T-helper 1 cell treated with Interleukin-12 subunit alpha and Interleukin-12 subunit beta and Interleukin-4 antibody, amounts not matched to agents 30 μg/mL and 1 μg/mL, for 36 hours (primary cell): ENCODE measurements at regions not wholly inside any gene's neighbourhood (a gene's known extent, or its start where the extent isn't known, plus 50 kb on each side); places are given as distances from the start of the nearest gene placed in this dataset.
"Not testable (repeated sequence)": the region's sequence is repeated elsewhere in the genome, so short reads cannot be mapped to it uniquely, and the experiment has no call there.

Source experiments
- H3K27ac Mint-ChIP-seq: one replicate; pipeline ENCODE4 v1.8.0; 2021; ENCODE audit warnings: mild to moderate bottlenecking, mixed read lengths
- H3K27me3 Mint-ChIP-seq: one replicate; pipeline ENCODE4 v1.8.0; 2021; ENCODE audit warnings: low read depth, mixed read lengths
- H3K36me3 Mint-ChIP-seq: one replicate; pipeline ENCODE4 v1.8.0; 2021; ENCODE audit warnings: low read depth, mixed read lengths
- H3K4me1 Mint-ChIP-seq: one replicate; pipeline ENCODE4 v1.8.0; 2021; ENCODE audit warnings: low read depth, mixed read lengths
- H3K4me3 Mint-ChIP-seq: one replicate; pipeline ENCODE4 v1.8.0; 2021; ENCODE audit warnings: mild to moderate bottlenecking, moderate library complexity, mixed read lengths
- H3K9me3 Mint-ChIP-seq: one replicate; pipeline ENCODE4 v1.8.0; 2021; ENCODE audit warnings: mixed read lengths

- Mint-ChIP-seq H3K9me3 (peaks cover 4% of the 10 kb centered on the region), H3K4me3 (no peak overlapping the region), H3K27me3 (no peaks in the 10 kb centered on the region), H3K4me1 (no peaks in the 10 kb centered on the region), H3K36me3 (no peaks in the 10 kb centered on the region), H3K27ac (no peak overlapping the region)
These were observed 420.1 kb upstream of the ZNF804A start for GRCh38 chr2:184178229-184178628.

GRCh38 chr2:184186436-184186835 is 411.9 kb upstream of the ZNF804A start:
- H3K4me3 Mint-ChIP-seq, result no peak overlapping the region
- H3K4me1 Mint-ChIP-seq, result no peaks in the 10 kb centered on the region
- no peaks in the 10 kb centered on the region for H3K36me3 Mint-ChIP-seq
- H3K9me3 Mint-ChIP-seq, result peaks cover 3% of the 10 kb centered on the region
- no peak overlapping the region for H3K27ac Mint-ChIP-seq
- no peaks in the 10 kb centered on the region for H3K27me3 Mint-ChIP-seq

- no peaks in the 10 kb centered on the region for H3K27me3 Mint-ChIP-seq
- no peaks in the 10 kb centered on the region for H3K36me3 Mint-ChIP-seq
- H3K4me1 Mint-ChIP-seq, result no peaks in the 10 kb centered on the region
- no peak overlapping the region for H3K27ac Mint-ChIP-seq
- no peak overlapping the region for H3K4me3 Mint-ChIP-seq
- peaks cover 3% of the 10 kb centered on the region for H3K9me3 Mint-ChIP-seq
These were observed 410.8 kb upstream of the ZNF804A start for GRCh38 chr2:184187421-184187971.

- H3K9me3 Mint-ChIP-seq, result peaks cover 3% of the 10 kb centered on the region
- H3K27ac Mint-ChIP-seq, result no peak overlapping the region
- H3K4me3 Mint-ChIP-seq, result no peak overlapping the region
- H3K27me3 Mint-ChIP-seq, result no peaks in the 10 kb centered on the region
- H3K36me3 Mint-ChIP-seq, result no peaks in the 10 kb centered on the region
- no peaks in the 10 kb centered on the region for H3K4me1 Mint-ChIP-seq
These were observed 407.6 kb upstream of the ZNF804A start for GRCh38 chr2:184190725-184191124.

- no peaks in the 10 kb centered on the region for H3K4me1 Mint-ChIP-seq
- H3K9me3 Mint-ChIP-seq, result no peaks in the 10 kb centered on the region
- H3K27me3 Mint-ChIP-seq, result no peaks in the 10 kb centered on the region
- H3K36me3 Mint-ChIP-seq, result no peaks in the 10 kb centered on the region
- no peak overlapping the region for H3K4me3 Mint-ChIP-seq
- no peak overlapping the region for H3K27ac Mint-ChIP-seq
These were observed 405.7 kb upstream of the ZNF804A start for GRCh38 chr2:184192649-184193048.

- Mint-ChIP-seq H3K27me3 (no peaks in the 10 kb centered on the region), H3K36me3 (no peaks in the 10 kb centered on the region), H3K4me1 (no peaks in the 10 kb centered on the region), H3K27ac (no peak overlapping the region), H3K4me3 (no peak overlapping the region), H3K9me3 (no peaks in the 10 kb centered on the region)
These were observed 400.9 kb upstream of the ZNF804A start for GRCh38 chr2:184197413-184197812.

- not testable (repeated sequence) for H3K27ac Mint-ChIP-seq, H3K27me3 Mint-ChIP-seq, H3K36me3 Mint-ChIP-seq
These were observed 399.5 kb upstream of the ZNF804A start for GRCh38 chr2:184198791-184199190.

GRCh38 chr2:184199274-184199673 is 399.1 kb upstream of the ZNF804A start:
- no peaks in the 10 kb centered on the region for H3K4me1 Mint-ChIP-seq
- no peak overlapping the region for H3K27ac Mint-ChIP-seq
- H3K4me3 Mint-ChIP-seq, result no peak overlapping the region
- no peaks in the 10 kb centered on the region for H3K27me3 Mint-ChIP-seq
- no peaks in the 10 kb centered on the region for H3K36me3 Mint-ChIP-seq
- no peaks in the 10 kb centered on the region for H3K9me3 Mint-ChIP-seq

More at GRCh38 chr2:184198791-184199190, 399.5 kb upstream of the ZNF804A start:
- H3K9me3 Mint-ChIP-seq, H3K4me1 Mint-ChIP-seq, H3K4me3 Mint-ChIP-seq: not testable (repeated sequence)

GRCh38 chr2:184201246-184201645 is 397.1 kb upstream of the ZNF804A start:
- H3K4me3 Mint-ChIP-seq, result no peak overlapping the region
- no peak overlapping the region for H3K27ac Mint-ChIP-seq
- peaks cover 3% of the 10 kb centered on the region for H3K9me3 Mint-ChIP-seq
- no peaks in the 10 kb centered on the region for H3K27me3 Mint-ChIP-seq
- no peaks in the 10 kb centered on the region for H3K36me3 Mint-ChIP-seq
- H3K4me1 Mint-ChIP-seq, result no peaks in the 10 kb centered on the region

GRCh38 chr2:184203661-184204060 is 394.7 kb upstream of the ZNF804A start:
- no peaks in the 10 kb centered on the region for H3K4me1 Mint-ChIP-seq
- no peaks in the 10 kb centered on the region for H3K36me3 Mint-ChIP-seq
- H3K27me3 Mint-ChIP-seq, result no peaks in the 10 kb centered on the region
- no peak overlapping the region for H3K27ac Mint-ChIP-seq
- no peak overlapping the region for H3K4me3 Mint-ChIP-seq
- peaks cover 3% of the 10 kb centered on the region for H3K9me3 Mint-ChIP-seq

GRCh38 chr2:184205048-184205596 is 393.2 kb upstream of the ZNF804A start:
- Mint-ChIP-seq H3K9me3 (peaks cover 6% of the 10 kb centered on the region), H3K4me3 (no peak overlapping the region), H3K4me1 (no peaks in the 10 kb centered on the region), H3K27ac (no peak overlapping the region), H3K27me3 (no peaks in the 10 kb centered on the region), H3K36me3 (no peaks in the 10 kb centered on the region)

GRCh38 chr2:184206045-184206444 is 392.3 kb upstream of the ZNF804A start:
- Mint-ChIP-seq H3K9me3 (peaks cover 9% of the 10 kb centered on the region), H3K27ac (no peak overlapping the region), H3K4me3 (no peak overlapping the region), H3K27me3 (no peaks in the 10 kb centered on the region), H3K4me1 (no peaks in the 10 kb centered on the region), H3K36me3 (no peaks in the 10 kb centered on the region)

- Mint-ChIP-seq H3K36me3 (no peaks in the 10 kb centered on the region), H3K27ac (no peak overlapping the region), H3K9me3 (peaks cover 16% of the 10 kb centered on the region), H3K4me3 (no peak overlapping the region), H3K27me3 (no peaks in the 10 kb centered on the region), H3K4me1 (no peaks in the 10 kb centered on the region)
These were observed 388.0 kb upstream of the ZNF804A start for GRCh38 chr2:184210329-184210728.

- H3K27ac Mint-ChIP-seq, result no peak overlapping the region
- no peaks in the 10 kb centered on the region for H3K36me3 Mint-ChIP-seq
- peaks cover 27% of the 10 kb centered on the region for H3K9me3 Mint-ChIP-seq
- no peaks in the 10 kb centered on the region for H3K4me1 Mint-ChIP-seq
- H3K4me3 Mint-ChIP-seq, result no peak overlapping the region
- no peaks in the 10 kb centered on the region for H3K27me3 Mint-ChIP-seq
These were observed 382.6 kb upstream of the ZNF804A start for GRCh38 chr2:184215745-184216144.

- H3K4me1 Mint-ChIP-seq, result no peaks in the 10 kb centered on the region
- no peaks in the 10 kb centered on the region for H3K27me3 Mint-ChIP-seq
- H3K9me3 Mint-ChIP-seq, result no peaks in the 10 kb centered on the region
- no peak overlapping the region for H3K27ac Mint-ChIP-seq
- no peaks in the 10 kb centered on the region for H3K36me3 Mint-ChIP-seq
- no peak overlapping the region for H3K4me3 Mint-ChIP-seq
These were observed 341.7 kb upstream of the ZNF804A start for GRCh38 chr2:184256611-184257010.

- no peaks in the 10 kb centered on the region for H3K4me1 Mint-ChIP-seq
- H3K27ac Mint-ChIP-seq, result no peak overlapping the region
- no peaks in the 10 kb centered on the region for H3K27me3 Mint-ChIP-seq
- H3K9me3 Mint-ChIP-seq, result no peaks in the 10 kb centered on the region
- no peak overlapping the region for H3K4me3 Mint-ChIP-seq
- no peaks in the 10 kb centered on the region for H3K36me3 Mint-ChIP-seq
These were observed 337.0 kb upstream of the ZNF804A start for GRCh38 chr2:184261331-184261730.
